Trophoblast cell (in vitro differentiated cells and primary cell): ENCODE measurements at regions not wholly inside any gene's neighbourhood (a gene's known extent, or its start where the extent isn't known, plus 50 kb on each side); places are given as distances from the start of the nearest gene placed in this dataset.

Source experiments
- DNase-seq, 2 donors: peaks; one replicate each; pipeline ENCODE4 v3.0.0-alpha.2; 2016
- H2AFZ ChIP-seq: 2 replicates; pipeline ENCODE4 v1.6.1; 2013; ENCODE audit warnings: low read length, moderate library complexity, mild to moderate bottlenecking; ENCODE audit not compliant: insufficient read depth, poor library complexity
- H2AK5ac ChIP-seq: 2 replicates; pipeline ENCODE4 v1.6.1; 2013; ENCODE audit warnings: mild to moderate bottlenecking, low read length
- H2BK120ac ChIP-seq: 2 replicates; pipeline ENCODE4 v1.6.1; 2013; ENCODE audit warnings: low read length, mild to moderate bottlenecking, moderate library complexity; ENCODE audit not compliant: insufficient read depth, poor library complexity
- H2BK12ac ChIP-seq: 2 replicates; pipeline ENCODE4 v1.6.1; 2013; ENCODE audit warnings: mild to moderate bottlenecking, low read length, moderate library complexity
- H2BK5ac ChIP-seq: 2 replicates; pipeline ENCODE4 v1.6.1; 2013; ENCODE audit warnings: low read length, low read depth, moderate library complexity, mild to moderate bottlenecking; ENCODE audit not compliant: poor library complexity
- H3K14ac ChIP-seq: 2 replicates; pipeline ENCODE4 v1.6.1; 2013; ENCODE audit warnings: mild to moderate bottlenecking, low read length
- H3K18ac ChIP-seq: 2 replicates; pipeline ENCODE4 v1.6.1; 2013; ENCODE audit warnings: mild to moderate bottlenecking, low read length
- H3K23ac ChIP-seq: 2 replicates; pipeline ENCODE4 v1.6.1; 2013; ENCODE audit warnings: low read length
- H3K27ac ChIP-seq: 2 replicates; pipeline ENCODE4 v1.5.1; 2013; ENCODE audit warnings: low read depth, mild to moderate bottlenecking, inconsistent platforms, low read length, moderate library complexity
- H3K27me3 ChIP-seq: 2 replicates; pipeline ENCODE4 v1.6.1; 2013; ENCODE audit warnings: inconsistent platforms, mild to moderate bottlenecking, low read length, moderate library complexity; ENCODE audit not compliant: insufficient read depth
- H3K36me3 ChIP-seq, 2 experiments: 1 replicate in 1 of 2; 2 replicates in 1 of 2; pipeline ENCODE4 v1.6.1; 2013; ENCODE audit warnings: low read length in 2 of 2, mild to moderate bottlenecking in 2 of 2, moderate library complexity in 1 of 2; ENCODE audit not compliant: insufficient read depth in 2 of 2, control insufficient read depth in 1 of 2
- H3K4ac ChIP-seq: 2 replicates; pipeline ENCODE4 v1.6.1; 2013; ENCODE audit warnings: low read depth, mild to moderate bottlenecking, low read length, moderate library complexity
- H3K4me1 ChIP-seq, 2 experiments: 1 replicate in 1 of 2; 2 replicates in 1 of 2; pipeline ENCODE4 v1.6.1; 2013; ENCODE audit warnings: low read length in 2 of 2, mild to moderate bottlenecking in 2 of 2, moderate library complexity in 1 of 2; ENCODE audit not compliant: insufficient read depth in 2 of 2, control insufficient read depth in 1 of 2
- H3K4me2 ChIP-seq: 2 replicates; pipeline ENCODE4 v1.6.1; 2013; ENCODE audit warnings: inconsistent platforms, mild to moderate bottlenecking, low read length, moderate library complexity
- H3K4me3 ChIP-seq: 2 replicates; pipeline ENCODE4 v1.5.1; 2013; ENCODE audit warnings: mild to moderate bottlenecking, low read depth, low read length, inconsistent platforms
- H3K79me1 ChIP-seq: one replicate; pipeline ENCODE4 v1.6.1; 2013; ENCODE audit warnings: low read length
- H3K79me2 ChIP-seq: 2 replicates; pipeline ENCODE4 v1.6.1; 2013; ENCODE audit warnings: low read length, mild to moderate bottlenecking; ENCODE audit not compliant: control insufficient read depth, insufficient read depth, poor library complexity
- H3K9ac ChIP-seq: 2 replicates; pipeline ENCODE4 v1.6.1; 2013; ENCODE audit warnings: mild to moderate bottlenecking, low read length
- H3K9me3 ChIP-seq: 2 replicates; pipeline ENCODE4 v1.6.1; 2013; ENCODE audit warnings: low read depth, mild to moderate bottlenecking, control low read depth, inconsistent platforms, low read length; ENCODE audit not compliant: insufficient read depth
- H4K12ac ChIP-seq: 2 replicates; pipeline ENCODE4 v1.6.1; 2013; ENCODE audit warnings: low read depth, mild to moderate bottlenecking, low read length, moderate library complexity
- H4K8ac ChIP-seq: 2 replicates; pipeline ENCODE4 v1.6.1; 2013; ENCODE audit warnings: low read depth, mild to moderate bottlenecking, low read length, moderate library complexity
- H4K91ac ChIP-seq: one replicate; pipeline ENCODE4 v1.6.1; 2013; ENCODE audit warnings: low read depth, mild to moderate bottlenecking, low read length, moderate library complexity
- WGBS: extraction: QIAGEN DNeasy Blood & Tissue Kit; methylation state at CpG from one replicate; pipeline ENCODE4 v1.1.7; 2013; ENCODE audit warnings: missing lambda C conversion rate; ENCODE audit not compliant: insufficient read length, insufficient coverage; ENCODE audit errors: extremely low coverage; 5-methylcytosine and 5-hydroxymethylcytosine counted together

- no peak overlapping the region for H2AFZ ChIP-seq
- H4K8ac ChIP-seq, result no peak overlapping the region
- H3K4me2 ChIP-seq, result no peak overlapping the region
- no peak overlapping the region for H2BK5ac ChIP-seq
- H3K4ac ChIP-seq, result no peak overlapping the region
- H3K23ac ChIP-seq, result no peak overlapping the region
- H2AK5ac ChIP-seq, result no peak overlapping the region
- no peak overlapping the region for H4K12ac ChIP-seq
- no peak overlapping the region for H3K4me3 ChIP-seq
- no peak for DNase-seq
- no peaks in the 10 kb centered on the region for H3K27me3 ChIP-seq
- H3K79me1 ChIP-seq, result no peaks in the 10 kb centered on the region
- no peak overlapping the region for H3K9ac ChIP-seq
- H3K79me2 ChIP-seq, result no peaks in the 10 kb centered on the region
- no peaks in the 10 kb centered on the region for H3K36me3 ChIP-seq
- H3K14ac ChIP-seq, result no peak overlapping the region
- H2BK12ac ChIP-seq, result no peak overlapping the region
- no peak overlapping the region for H3K27ac ChIP-seq
- H4K91ac ChIP-seq, result no peak overlapping the region
- H3K18ac ChIP-seq, result no peak overlapping the region
- no CpG with 5 or more reads among the region's 2 CpGs for WGBS
- H3K9me3 ChIP-seq, result no peaks in the 10 kb centered on the region
- H2BK120ac ChIP-seq, result no peak overlapping the region
- H3K4me1 ChIP-seq, result no peaks in the 10 kb centered on the region
Observed at GRCh38 chr16:62585041-62585545, 548.9 kb upstream of the CDH8 start.

- Histone ChIP-seq H3K9ac (no peak overlapping the region), H2BK120ac (no peak overlapping the region), H2AK5ac (no peak overlapping the region), H3K79me1 (no peaks in the 10 kb centered on the region), H3K14ac (no peak overlapping the region), H4K91ac (no peak overlapping the region), H3K4me3 (no peak overlapping the region), H3K18ac (no peak overlapping the region), H4K12ac (no peak overlapping the region), H4K8ac (no peak overlapping the region), H2BK12ac (no peak overlapping the region), H3K9me3 (no peaks in the 10 kb centered on the region), H2BK5ac (no peak overlapping the region), H2AFZ (no peak overlapping the region), H3K36me3 (no peaks in the 10 kb centered on the region), H3K27ac (no peak overlapping the region), H3K23ac (no peak overlapping the region), H3K4me1 (no peaks in the 10 kb centered on the region), H3K4ac (no peak overlapping the region), H3K4me2 (no peak overlapping the region), H3K79me2 (no peaks in the 10 kb centered on the region), H3K27me3 (no peaks in the 10 kb centered on the region)
- no CpG with 5 or more reads among the region's 2 CpGs for WGBS
- no peak for DNase-seq
Observed at GRCh38 chr16:62583414-62583813, 547.2 kb upstream of the CDH8 start.

GRCh38 chr16:62573466-62573865 lies 537.2 kb upstream of the CDH8 start:
- Histone ChIP-seq H4K8ac (no peak overlapping the region), H3K14ac (no peak overlapping the region), H2BK120ac (no peak overlapping the region), H2BK5ac (no peak overlapping the region), H3K27me3 (no peaks in the 10 kb centered on the region), H2AK5ac (no peak overlapping the region), H3K4me1 (no peaks in the 10 kb centered on the region), H3K79me2 (no peaks in the 10 kb centered on the region), H2AFZ (no peak overlapping the region), H4K12ac (no peak overlapping the region), H2BK12ac (no peak overlapping the region), H4K91ac (no peak overlapping the region), H3K4me2 (no peak overlapping the region), H3K4me3 (no peak overlapping the region), H3K27ac (no peak overlapping the region), H3K9ac (no peak overlapping the region), H3K36me3 (no peaks in the 10 kb centered on the region), H3K9me3 (no peaks in the 10 kb centered on the region), H3K4ac (no peak overlapping the region), H3K23ac (no peak overlapping the region), H3K79me1 (no peaks in the 10 kb centered on the region), H3K18ac (no peak overlapping the region)
- no peak for DNase-seq
- WGBS, result no CpG with 5 or more reads among the region's 1 CpG

- H3K27me3 ChIP-seq, result no peaks in the 10 kb centered on the region
- H3K18ac ChIP-seq, result no peak overlapping the region
- H3K27ac ChIP-seq, result no peak overlapping the region
- no peaks in the 10 kb centered on the region for H3K9me3 ChIP-seq
- H3K79me1 ChIP-seq, result no peaks in the 10 kb centered on the region
- H2BK120ac ChIP-seq, result no peak overlapping the region
- H2AFZ ChIP-seq, result no peak overlapping the region
- H3K4ac ChIP-seq, result no peak overlapping the region
- no peak overlapping the region for H2AK5ac ChIP-seq
- H3K14ac ChIP-seq, result no peak overlapping the region
- H3K4me3 ChIP-seq, result no peak overlapping the region
- no peak overlapping the region for H4K12ac ChIP-seq
- DNase-seq, result no peak
- no peak overlapping the region for H3K23ac ChIP-seq
- H4K8ac ChIP-seq, result no peak overlapping the region
- H3K79me2 ChIP-seq, result no peaks in the 10 kb centered on the region
- H2BK5ac ChIP-seq, result no peak overlapping the region
- no peaks in the 10 kb centered on the region for H3K4me1 ChIP-seq
- H2BK12ac ChIP-seq, result no peak overlapping the region
- no peaks in the 10 kb centered on the region for H3K36me3 ChIP-seq
- no peak overlapping the region for H4K91ac ChIP-seq
- no peak overlapping the region for H3K4me2 ChIP-seq
- H3K9ac ChIP-seq, result no peak overlapping the region
- no CpG with 5 or more reads among the region's 2 CpGs for WGBS
Observed at GRCh38 chr16:62568926-62569325, 532.7 kb upstream of the CDH8 start.
